ENCODE measurements at regions not wholly inside any gene's neighbourhood (a gene's known extent, or its start where the extent isn't known, plus 50 kb on each side); places are given as distances from the start of the nearest gene placed in this dataset.

- Histone ChIP-seq H3K4me1 (ENCODE audit: insufficient read depth, low read length, severe bottlenecking) (no peaks in the 10 kb centered on the region), H3K4me2 (ENCODE audit: low read length) (no peak overlapping the region), H3F3A (ENCODE audit: insufficient read depth, low read length) (no peaks in the 10 kb centered on the region), H3K9ac (ENCODE audit: low read length) (no peak overlapping the region), H3K79me2 (ENCODE audit: insufficient read depth, low read length) (no peaks in the 10 kb centered on the region), H3K4me3 (ENCODE audit: low read depth, low read length, poor library complexity, severe bottlenecking) (no peak overlapping the region), H2AFZ (ENCODE audit: low read length) (no peak overlapping the region), H3K36me3 (ENCODE audit: insufficient read depth, low read length) (no peaks in the 10 kb centered on the region), H3K27me3 (ENCODE audit: insufficient read depth, low read length) (peaks cover 3% of the 10 kb centered on the region; the same call in 1 of the 2 replicates), H3K9me3 (ENCODE audit: low read length) (no peaks in the 10 kb centered on the region), H3K9me2 (ENCODE audit: low read depth, low read length) (no peaks in the 10 kb centered on the region), H3K27ac (ENCODE audit: low read depth, low read length, poor library complexity, severe bottlenecking) (no peak overlapping the region), H4K20me1 (ENCODE audit: insufficient read depth, low read length) (no peaks in the 10 kb centered on the region)
- TF ChIP-seq CTCF (IDR thresholded peaks at IDR 0.05; ENCODE audit: low read length) (no peak), EZH2 (IDR thresholded peaks at IDR 0.05; ENCODE audit: borderline replicate concordance, low read length) (no peak)
Observed at GRCh38 chr20:56760610-56761009, 131.5 kb downstream of the TFAP2C start.

GRCh38 chr20:56761393-56761792 is 132.3 kb downstream of the TFAP2C start:
- Histone ChIP-seq H3K4me1 (ENCODE audit: insufficient read depth, low read length, severe bottlenecking) (no peaks in the 10 kb centered on the region), H4K20me1 (ENCODE audit: insufficient read depth, low read length) (no peaks in the 10 kb centered on the region), H3F3A (ENCODE audit: insufficient read depth, low read length) (no peaks in the 10 kb centered on the region), H3K79me2 (ENCODE audit: insufficient read depth, low read length) (no peaks in the 10 kb centered on the region), H3K9me3 (ENCODE audit: low read length) (no peaks in the 10 kb centered on the region), H3K27me3 (ENCODE audit: insufficient read depth, low read length) (peaks cover 3% of the 10 kb centered on the region; the same call in 1 of the 2 replicates), H2AFZ (ENCODE audit: low read length) (no peak overlapping the region), H3K36me3 (ENCODE audit: insufficient read depth, low read length) (no peaks in the 10 kb centered on the region), H3K9ac (ENCODE audit: low read length) (no peak overlapping the region), H3K27ac (ENCODE audit: low read depth, low read length, poor library complexity, severe bottlenecking) (no peak overlapping the region), H3K4me3 (ENCODE audit: low read depth, low read length, poor library complexity, severe bottlenecking) (no peak overlapping the region), H3K4me2 (ENCODE audit: low read length) (no peak overlapping the region), H3K9me2 (ENCODE audit: low read depth, low read length) (no peaks in the 10 kb centered on the region)
- no peak for TF ChIP-seq EZH2 (IDR thresholded peaks at IDR 0.05; ENCODE audit: borderline replicate concordance, low read length)
- no peak for TF ChIP-seq CTCF (IDR thresholded peaks at IDR 0.05; ENCODE audit: low read length)

GRCh38 chr20:56762401-56762800 is 133.3 kb downstream of the TFAP2C start:
- H3K36me3 ChIP-seq (ENCODE audit: insufficient read depth, low read length): no peaks in the 10 kb centered on the region
- no peaks in the 10 kb centered on the region for H3K9me2 ChIP-seq (ENCODE audit: low read depth, low read length)
- H3F3A ChIP-seq (ENCODE audit: insufficient read depth, low read length): no peaks in the 10 kb centered on the region
- H4K20me1 ChIP-seq (ENCODE audit: insufficient read depth, low read length): no peaks in the 10 kb centered on the region
- no peak overlapping the region for H2AFZ ChIP-seq (ENCODE audit: low read length)
- no peaks in the 10 kb centered on the region for H3K79me2 ChIP-seq (ENCODE audit: insufficient read depth, low read length)
- H3K9ac ChIP-seq (ENCODE audit: low read length): no peak overlapping the region
- H3K4me2 ChIP-seq (ENCODE audit: low read length): no peak overlapping the region
- H3K4me1 ChIP-seq (ENCODE audit: insufficient read depth, low read length, severe bottlenecking): no peaks in the 10 kb centered on the region
- no peaks in the 10 kb centered on the region for H3K9me3 ChIP-seq (ENCODE audit: low read length)
- no peak for TF ChIP-seq CTCF (IDR thresholded peaks at IDR 0.05; ENCODE audit: low read length)
- TF ChIP-seq EZH2 (IDR thresholded peaks at IDR 0.05; ENCODE audit: borderline replicate concordance, low read length): no peak
- peaks cover 3% of the 10 kb centered on the region; the same call in 1 of the 2 replicates for H3K27me3 ChIP-seq (ENCODE audit: insufficient read depth, low read length)
- H3K4me3 ChIP-seq (ENCODE audit: low read depth, low read length, poor library complexity, severe bottlenecking): no peak overlapping the region
- no peak overlapping the region for H3K27ac ChIP-seq (ENCODE audit: low read depth, low read length, poor library complexity, severe bottlenecking)
